HG03558 (cell line): ENCODE measurements at regions not wholly inside any gene's neighbourhood (a gene's known extent, or its start where the extent isn't known, plus 50 kb on each side); places are given as distances from the start of the nearest gene placed in this dataset.
"Not testable (repeated sequence)": the region's sequence is repeated elsewhere in the genome, so short reads cannot be mapped to it uniquely, and the experiment has no call there.

Experiments used
- ATAC-seq: cut with Tn5 transposase; IDR thresholded peaks from one replicate; pipeline ENCODE4 v1.9.1; 2021; ENCODE audit warnings: moderate number of reproducible peaks; ENCODE audit not compliant: unreplicated experiment; ENCODE audit errors: extremely low read depth

DNA sequence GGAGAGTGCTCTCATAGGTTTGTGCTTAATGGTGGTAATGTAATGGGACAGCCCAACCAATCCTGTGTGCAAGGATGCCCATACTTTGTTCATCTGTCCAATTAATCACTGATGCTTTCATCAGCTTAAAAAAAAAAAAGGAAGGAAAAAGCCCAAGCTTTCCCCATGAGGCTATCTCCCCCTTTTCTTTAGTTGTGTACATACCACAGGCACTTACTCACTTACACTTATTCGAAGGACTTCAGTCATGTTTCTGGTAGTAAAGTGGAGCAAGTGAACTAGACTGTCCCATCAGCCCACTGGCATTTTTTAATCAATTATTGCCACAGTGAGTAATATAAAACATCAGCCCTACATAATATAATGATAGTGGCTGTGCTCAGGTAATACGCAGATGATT lies 183.5 kb upstream of the UFM1 start:
- ATAC-seq: no peak

DNA sequence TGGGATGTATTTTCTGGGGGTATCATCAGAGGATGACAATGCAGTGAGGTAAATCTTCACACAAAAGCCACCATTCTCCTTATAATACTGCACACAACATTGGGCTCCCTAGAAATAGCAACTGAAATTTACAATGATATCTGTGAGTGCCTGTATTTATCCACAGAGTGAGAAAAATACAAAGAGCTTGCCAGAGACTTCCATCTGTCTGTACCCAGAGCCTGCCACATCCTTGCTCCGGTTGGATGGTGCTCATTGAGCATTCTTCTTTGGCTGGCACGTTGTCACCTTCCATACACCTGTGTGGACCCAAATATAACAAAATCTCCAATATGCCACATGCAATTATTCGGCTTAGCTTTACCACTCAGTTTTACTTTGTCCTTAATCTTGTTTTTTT lies 189.5 kb upstream of the UFM1 start:
- no peak for ATAC-seq

DNA sequence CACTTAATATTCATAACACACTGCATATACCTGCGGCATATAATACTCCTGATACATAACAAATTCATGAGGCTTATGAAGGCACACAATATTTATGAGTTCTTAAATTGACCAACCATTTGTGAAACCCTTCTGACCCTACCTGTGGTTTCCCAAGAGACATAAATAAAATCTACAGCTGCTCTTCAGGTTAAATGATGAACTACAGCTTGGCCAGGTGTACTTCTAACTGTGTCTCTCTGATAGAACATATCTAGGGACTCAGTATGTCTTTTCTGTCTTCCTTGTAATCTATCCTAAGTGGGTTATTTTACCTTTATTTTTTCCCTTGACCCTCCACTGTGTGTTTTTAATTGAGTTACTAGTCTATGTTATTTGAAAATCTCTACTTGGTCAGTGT lies 189.9 kb upstream of the UFM1 start:
- no peak for ATAC-seq

DNA sequence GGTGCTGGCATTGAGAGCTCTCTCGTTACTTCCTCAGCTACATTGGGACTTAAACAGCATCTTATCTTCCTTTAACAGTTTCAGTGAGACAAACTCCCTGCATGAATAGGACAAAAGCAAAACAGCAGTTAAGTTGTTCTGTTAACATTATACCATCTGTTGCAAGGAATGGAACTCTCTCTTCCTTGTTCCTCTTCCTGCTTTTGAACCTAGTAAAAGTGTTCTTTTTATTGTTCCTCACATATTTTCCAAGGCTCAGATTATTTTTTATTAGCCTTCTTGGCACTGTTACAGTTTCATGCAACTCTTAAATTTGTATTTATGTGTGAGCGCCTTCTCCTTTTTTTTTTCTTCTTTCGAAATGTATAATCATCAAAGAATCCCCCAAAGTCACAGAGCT lies 202.6 kb upstream of the UFM1 start:
- no peak for ATAC-seq

DNA sequence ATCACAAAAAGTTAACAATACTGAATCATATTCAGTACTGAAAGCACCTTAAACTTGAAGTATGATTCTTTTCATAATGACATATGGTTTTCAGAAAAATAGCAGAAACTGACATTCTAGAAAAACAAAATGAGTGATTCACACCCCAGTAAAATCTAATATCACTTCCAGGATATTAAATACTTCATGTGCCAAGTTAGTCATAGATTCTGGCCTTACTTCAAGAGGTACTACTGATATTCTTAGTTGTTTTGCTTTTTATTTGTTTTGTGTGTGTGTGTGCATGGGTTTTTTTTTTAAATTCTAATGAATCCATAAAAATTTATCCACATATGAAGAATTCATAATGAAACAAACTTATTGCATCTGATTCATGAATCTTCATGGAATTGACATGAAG lies 207.9 kb upstream of the UFM1 start:
- no peak for ATAC-seq

DNA sequence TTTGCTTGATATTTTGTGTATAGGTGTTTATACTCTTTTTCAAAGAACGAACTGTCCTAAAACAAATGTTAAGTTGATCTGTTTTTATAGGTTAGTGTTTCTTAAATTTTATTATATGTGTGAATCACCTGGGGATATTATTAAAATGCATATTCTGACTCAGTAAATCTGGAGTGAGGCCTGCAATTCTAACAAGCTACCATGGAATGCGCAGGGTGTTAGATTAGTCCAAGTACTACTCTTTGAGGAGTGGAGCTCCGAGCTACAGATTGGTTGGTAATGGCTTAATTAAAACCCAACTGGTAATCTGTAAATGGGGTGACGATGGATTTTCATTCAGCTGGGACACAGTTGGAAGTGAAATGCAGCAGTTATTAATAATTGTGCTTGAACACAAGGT lies 214.1 kb upstream of the UFM1 start:
- ATAC-seq: no peak

DNA sequence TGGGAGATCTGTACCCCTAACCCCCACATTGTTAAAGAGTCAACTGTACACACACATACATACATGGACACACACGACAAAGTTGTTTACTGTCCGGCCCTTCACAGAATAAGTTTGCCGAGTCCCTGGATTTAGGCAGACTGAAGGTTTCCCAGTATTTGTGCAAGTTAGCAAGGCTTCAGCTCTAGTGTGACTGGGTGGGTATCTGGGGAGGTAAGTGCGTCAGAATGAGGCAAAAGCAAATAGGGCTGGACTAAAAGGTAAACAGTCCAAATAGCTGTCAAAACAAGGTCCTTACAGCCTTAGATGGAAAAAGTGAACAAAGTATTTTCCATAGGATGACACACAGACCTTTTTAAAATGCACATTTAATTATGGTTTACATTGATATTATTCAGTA lies 228.4 kb upstream of the UFM1 start:
- ATAC-seq: no peak

DNA sequence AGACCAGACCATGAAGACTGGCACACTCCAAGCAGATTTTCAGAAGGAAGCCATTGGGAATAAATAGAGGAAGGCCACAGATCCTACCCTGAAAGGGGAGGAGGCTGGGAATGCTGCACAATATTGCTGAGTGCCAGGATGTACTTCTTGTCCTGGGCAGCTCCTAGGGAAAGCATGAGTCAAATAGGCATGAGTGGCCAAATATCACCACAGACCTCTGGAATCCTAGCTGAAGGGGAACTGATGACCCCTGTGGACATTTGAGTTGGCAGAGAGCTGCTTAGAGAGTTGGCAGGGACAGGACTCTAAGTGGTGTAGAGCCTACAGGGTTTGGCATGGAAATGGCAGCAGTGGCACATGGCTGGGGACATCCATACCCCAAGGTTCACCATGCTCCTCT lies 234.3 kb upstream of the TRPC4 start:
- ATAC-seq: no peak

DNA sequence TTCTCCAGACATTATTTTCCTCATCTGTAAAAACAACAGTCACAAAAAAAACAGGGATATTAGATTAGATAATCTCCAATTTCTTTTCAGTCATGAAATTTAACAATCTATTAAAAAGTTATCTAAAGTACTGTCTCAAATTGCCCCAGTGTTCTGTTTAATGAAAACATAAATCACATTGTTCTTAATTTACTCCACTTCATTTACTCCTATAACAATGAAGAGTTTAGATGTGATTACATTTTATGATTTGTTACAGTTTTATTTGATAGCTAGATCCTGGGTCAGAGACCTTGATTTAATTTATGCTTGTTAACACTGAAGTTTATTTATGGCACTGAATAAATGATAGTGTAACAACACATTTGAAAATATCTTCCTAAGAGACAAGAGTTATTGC lies 230.2 kb upstream of the TRPC4 start:
- no peak for ATAC-seq

DNA sequence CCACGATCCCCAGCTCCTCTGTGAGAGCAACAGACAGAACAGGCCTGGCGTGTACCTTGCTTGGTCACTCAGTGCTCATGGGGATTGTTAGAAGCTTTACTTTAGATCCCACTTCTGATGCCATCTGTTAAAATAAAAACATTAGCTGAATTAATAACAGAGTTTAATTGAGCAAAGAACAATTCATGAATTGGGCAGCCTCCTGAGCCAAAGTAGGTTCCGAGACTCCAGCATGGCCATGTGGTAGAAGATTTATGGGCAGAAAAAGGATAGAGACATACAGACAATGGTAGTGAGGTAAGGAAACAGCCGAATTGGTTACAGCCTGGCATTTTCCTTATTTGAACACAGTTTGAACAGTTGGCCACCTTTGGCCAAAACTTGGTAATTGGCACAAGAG lies 223.9 kb upstream of the TRPC4 start:
- no peak for ATAC-seq

DNA sequence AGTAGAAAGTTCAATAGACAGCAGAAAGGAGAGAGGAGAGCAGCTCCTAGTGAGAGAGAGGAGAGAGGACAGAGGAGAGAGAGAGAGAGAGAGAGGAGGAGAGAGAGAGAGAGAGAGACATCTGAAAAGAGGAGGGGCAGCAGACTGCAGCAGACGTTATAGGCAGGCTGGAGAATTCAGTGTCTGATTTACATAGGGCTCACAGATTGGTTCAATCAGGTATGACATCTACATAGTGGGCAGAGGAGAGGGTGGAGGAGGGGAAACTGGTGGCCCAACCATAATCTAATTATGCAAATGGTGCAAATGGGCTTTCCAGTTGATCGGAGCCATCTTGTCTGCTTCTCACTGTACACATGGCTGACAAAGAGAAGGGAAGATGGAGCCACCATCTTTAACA lies 221.3 kb upstream of the TRPC4 start:
- no peak for ATAC-seq

DNA sequence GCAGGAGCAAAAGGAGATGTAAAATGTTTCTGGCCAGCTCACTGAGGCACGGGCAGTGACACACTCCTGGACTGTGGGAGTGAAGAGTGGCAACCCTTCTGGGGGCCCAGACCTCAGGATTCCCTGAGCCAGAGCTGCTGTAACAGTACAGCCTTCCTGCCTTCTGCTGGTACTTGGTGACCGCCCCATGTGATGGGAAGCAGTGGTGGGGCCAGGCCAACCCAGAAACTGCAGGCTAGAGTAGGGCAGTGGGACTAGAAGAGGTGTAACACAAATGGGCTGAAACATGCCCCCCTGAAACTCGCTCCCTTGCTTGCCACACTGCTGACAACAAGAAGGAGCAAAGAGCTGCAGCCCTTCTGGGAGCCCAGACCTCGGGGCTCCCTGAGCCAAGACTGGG lies 217.1 kb upstream of the TRPC4 start:
- ATAC-seq: no peak

DNA sequence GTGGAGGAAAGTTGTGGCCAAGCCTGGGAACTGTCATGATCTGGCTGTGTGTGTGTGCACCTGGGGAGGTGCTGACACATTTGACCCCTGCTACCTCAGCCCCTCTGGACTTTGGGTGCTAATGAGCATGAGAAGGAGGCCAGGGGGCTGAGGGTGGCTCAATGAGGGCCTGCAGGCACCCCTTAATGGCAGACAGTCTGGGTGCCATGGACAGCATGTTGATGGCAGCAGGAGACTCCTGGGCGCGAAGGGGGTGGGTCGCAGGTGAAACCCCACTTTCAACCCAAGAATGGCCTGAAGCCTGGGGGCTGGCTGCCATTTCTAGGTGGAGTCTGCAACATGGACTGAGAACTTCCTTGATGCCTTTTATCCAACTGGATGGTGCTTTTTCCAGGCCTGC lies 216.4 kb upstream of the TRPC4 start:
- ATAC-seq: no peak

DNA sequence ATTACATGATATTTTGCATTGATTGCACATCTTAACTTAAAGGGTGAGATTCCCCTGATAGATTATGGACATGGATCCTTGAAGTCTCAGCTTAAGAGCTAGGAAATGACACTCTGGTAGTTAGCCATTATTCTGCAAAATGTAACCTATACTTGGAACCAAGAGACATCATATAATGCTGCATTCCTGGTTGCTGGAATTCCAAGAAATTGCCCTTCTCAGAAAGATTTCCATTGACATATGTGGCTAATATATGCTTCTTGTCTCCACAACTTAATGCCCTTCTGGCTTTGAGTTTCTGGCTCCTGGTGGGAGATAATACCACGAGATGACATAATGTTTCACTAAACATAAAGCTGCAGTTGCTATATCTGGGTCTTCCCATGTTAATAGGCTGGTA lies 204.4 kb upstream of the TRPC4 start:
- ATAC-seq: no peak

DNA sequence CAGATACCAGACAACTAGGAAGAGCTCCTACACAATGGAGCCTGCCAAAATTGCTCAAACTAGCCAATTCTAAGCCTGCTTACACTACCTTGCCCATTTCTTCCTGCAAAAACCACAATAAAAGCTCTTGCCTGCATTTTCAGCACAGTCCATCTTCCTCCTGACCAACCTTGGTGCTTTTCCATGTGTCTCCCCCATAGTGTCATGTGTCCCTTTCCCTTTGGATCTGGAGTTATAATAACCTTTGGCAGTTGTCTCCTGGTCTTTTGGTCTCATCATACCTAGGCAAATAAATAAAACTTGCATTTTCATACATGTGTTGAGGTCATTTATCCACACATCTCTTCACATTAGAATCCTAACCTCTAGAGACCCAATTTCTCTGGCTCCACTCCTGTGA lies 203.1 kb upstream of the TRPC4 start:
- ATAC-seq: no peak

DNA sequence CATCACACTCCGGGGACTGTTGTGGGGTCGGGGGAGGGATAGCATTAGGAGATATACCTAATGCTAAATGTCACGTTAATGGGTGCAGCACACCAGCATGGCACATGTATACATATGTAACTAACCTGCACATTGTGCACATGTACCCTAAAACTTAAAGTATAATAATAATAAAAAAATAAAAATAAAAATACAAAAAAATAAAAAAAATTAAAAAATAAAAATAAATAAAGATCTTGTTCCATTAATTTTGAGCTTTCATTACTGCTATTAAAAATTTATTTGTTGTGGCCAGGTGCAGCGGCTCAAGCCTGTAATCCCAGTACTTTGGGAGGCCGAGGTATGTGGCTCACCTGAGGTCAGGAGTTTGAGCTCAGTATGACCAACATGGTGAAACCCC lies 201.8 kb upstream of the TRPC4 start:
- ATAC-seq: not testable (repeated sequence)

DNA sequence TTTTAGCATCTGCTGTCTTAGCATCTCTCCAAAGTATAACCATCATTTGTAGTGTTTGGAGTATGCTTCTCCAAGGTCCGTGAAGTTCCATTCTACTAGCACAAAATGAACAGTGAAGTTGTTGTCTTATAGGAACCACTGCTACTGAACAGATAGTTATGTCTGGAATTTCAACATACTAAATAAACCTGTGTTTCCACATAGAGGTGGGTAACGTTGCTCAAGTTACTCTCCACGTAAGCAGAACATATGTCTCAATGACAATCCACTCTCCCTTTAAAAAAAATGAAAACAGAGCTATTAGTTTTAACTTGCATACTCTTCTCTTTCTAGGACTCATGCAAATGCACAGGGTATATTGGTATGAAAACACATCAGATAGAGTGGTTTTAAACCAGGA lies 184.3 kb upstream of the TRPC4 start:
- no peak for ATAC-seq

DNA sequence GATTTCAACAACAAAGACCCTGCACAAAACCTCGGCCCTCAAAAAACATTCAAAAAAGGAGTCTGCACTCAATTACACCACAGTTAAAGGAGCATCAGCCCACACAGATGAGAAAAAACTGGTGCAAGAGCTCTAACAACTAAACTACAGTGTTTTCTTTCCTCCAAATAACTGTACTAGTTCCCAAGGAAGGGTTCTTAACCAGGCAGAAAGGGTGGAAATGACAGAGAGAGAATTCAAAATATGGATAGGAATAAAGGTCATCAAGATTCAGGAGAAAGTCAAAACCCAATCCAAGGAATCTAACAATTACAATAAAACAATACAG lies 176.4 kb upstream of the TRPC4 start:
- no peak for ATAC-seq

DNA sequence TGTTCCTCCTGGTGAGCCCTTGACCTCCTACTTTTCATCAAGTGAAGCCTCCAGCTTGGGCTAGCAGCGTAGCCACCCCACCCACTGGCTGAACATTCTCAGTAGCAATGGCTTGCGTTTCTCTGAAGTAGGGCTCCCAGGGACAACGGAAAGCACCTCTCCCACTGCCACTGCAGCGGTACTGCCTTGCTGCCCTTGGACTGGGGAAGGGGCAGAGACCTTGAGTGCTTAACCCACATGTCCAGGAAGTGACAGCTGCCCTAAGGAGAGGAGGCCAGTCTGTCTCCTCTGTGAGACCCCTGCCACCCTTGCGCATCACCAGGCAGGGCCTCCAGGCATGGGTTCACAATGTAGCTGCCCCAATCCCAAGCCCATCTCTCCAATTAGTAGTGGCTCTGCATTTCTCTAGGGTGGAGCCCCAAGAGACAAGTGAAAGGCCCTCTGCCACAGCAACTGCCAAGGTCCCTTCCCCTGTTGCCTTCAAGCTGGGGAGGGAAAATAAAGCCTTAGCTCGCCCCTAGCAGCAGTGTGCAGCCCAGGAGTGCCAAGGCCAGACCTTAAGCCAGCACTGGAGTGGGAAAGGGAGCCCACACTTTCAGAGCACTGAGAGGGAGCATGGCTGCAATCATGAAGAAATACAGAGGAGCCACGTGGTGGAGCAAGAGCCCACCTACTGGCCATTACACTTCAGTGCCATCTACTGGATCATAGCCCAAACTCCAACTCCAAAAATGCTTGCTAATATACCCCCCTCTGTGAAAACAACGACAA lies 175.9 kb upstream of the TRPC4 start:
- ATAC-seq: peak; percentile 57

DNA sequence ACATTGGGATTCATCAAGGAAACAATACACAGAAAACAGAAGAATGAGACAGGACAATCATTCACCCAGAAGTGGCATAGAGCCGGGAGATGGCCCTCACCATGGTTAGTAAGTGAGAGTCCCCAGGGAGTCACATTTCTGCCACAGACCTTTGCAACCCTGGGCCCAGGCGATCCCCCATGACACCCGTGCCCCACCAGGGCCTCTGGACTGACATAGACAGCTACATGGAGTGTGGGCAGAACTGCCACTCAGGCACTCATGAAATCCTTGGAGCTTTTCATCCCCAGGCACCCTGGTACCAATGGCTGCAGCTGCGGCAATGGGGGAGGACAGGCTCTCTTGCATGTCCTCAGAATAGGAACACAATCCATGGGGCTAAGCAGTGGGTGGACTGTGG lies 174.5 kb upstream of the TRPC4 start:
- ATAC-seq: no peak

DNA sequence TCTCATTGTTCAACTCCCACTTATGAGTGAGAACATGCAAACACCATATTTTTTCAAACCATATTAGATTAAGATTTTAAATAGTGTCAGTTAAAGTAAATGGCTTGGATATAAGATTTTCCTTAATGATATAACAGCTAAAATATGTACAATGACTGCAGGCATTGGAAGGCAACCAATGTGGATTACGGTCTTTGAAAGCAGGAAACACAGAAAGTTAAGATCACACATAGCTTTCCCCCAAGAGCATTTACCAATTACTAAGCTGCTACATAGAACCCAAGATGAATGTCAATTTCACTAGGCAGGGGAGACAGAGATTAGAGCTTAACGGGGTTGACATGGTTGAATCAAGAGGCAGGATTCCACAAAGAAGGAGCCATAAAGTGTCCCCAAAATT lies 173.2 kb upstream of the TRPC4 start:
- no peak for ATAC-seq

DNA sequence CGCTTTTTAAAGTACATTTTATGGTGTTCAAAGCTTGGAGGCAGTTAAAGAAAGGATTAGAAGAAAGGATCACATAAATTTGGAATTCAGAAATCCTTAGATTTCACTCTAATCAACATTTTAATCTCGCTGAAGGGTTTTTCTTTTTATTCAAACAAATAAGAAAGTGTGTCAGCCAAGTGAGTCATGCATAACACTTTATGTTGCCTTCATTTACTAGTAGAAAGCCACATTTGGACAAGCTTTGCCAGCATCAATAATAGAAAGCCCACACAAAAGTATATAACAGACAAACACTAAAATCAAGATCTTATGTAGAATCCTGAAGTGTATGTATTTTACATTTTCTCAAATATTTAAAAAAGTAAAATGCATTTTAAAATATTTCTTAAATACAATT lies 154.9 kb upstream of the TRPC4 start:
- no peak for ATAC-seq

DNA sequence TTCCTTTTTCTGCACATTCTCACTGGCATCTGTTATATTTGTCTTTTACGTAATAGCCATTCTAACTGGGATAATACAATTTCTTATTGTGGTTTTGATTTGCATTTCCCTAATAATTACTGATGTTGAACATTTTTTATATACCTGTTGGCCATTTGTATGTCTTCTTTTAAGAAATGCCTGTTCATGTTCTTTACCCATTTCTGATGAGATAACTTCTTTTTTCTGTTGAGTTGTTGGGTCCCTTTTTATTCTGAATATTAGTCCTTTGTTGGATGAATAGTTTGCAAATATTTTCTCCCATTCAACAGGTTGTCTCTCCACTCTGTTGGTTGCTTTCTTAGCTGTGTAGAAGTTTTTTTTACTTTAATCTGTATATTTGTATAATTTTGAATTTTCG lies 147.7 kb upstream of the TRPC4 start:
- no peak for ATAC-seq
